Smooth muscle cell (in vitro differentiated cells): ENCODE measurements at regions not wholly inside any gene's neighbourhood (a gene's known extent, or its start where the extent isn't known, plus 50 kb on each side); places are given as distances from the start of the nearest gene placed in this dataset.

Source experiments
- DNase-seq: peaks from one replicate; lab custom pipeline; 2025; ENCODE audit not compliant: unreplicated experiment; lab: John Stamatoyannopoulos, UW
- H2AFZ ChIP-seq: fragments of 200-600 bp; sonication (generic); 2 replicates; pipeline ENCODE4 v1.6.0; 2016; ENCODE audit warnings: antibody characterized with exemption, low read depth, mild to moderate bottlenecking
- H3F3A ChIP-seq: fragments of 200-600 bp; sonication (generic); 2 replicates; pipeline ENCODE4 v1.6.0; 2017; ENCODE audit warnings: antibody characterized with exemption, low read depth
- H3K27ac ChIP-seq: fragments of 200-600 bp; sonication (generic); 2 replicates; pipeline ENCODE4 v1.5.1; 2016; ENCODE audit warnings: low read depth, mild to moderate bottlenecking
- H3K27me3 ChIP-seq: fragments of 200-600 bp; sonication (generic); 2 replicates; pipeline ENCODE4 v1.6.1; 2016; ENCODE audit warnings: low read depth, mild to moderate bottlenecking
- H3K36me3 ChIP-seq: fragments of 200-600 bp; sonication (generic); 2 replicates; pipeline ENCODE4 v1.5.1; 2016; ENCODE audit warnings: low read depth
- H3K4me1 ChIP-seq: fragments of 200-600 bp; sonication (generic); 2 replicates; pipeline ENCODE4 v1.5.1; 2016; ENCODE audit warnings: low read depth
- H3K4me2 ChIP-seq: fragments of 200-600 bp; sonication (generic); 2 replicates; pipeline ENCODE4 v1.6.0; 2016; ENCODE audit warnings: mild to moderate bottlenecking
- H3K4me3 ChIP-seq: fragments of 200-600 bp; sonication (generic); 2 replicates; pipeline ENCODE4 v1.5.1; 2016; ENCODE audit warnings: mild to moderate bottlenecking
- H3K79me2 ChIP-seq: fragments of 200-600 bp; sonication (generic); 2 replicates; pipeline ENCODE4 v1.6.0; 2016; ENCODE audit warnings: low read depth, mild to moderate bottlenecking
- H3K9ac ChIP-seq: fragments of 200-600 bp; sonication (generic); 2 replicates; pipeline ENCODE4 v1.6.0; 2016; ENCODE audit warnings: low read depth
- H3K9me3 ChIP-seq: fragments of 200-600 bp; sonication (generic); replicated peaks from 2 replicates; pipeline ENCODE4 v1.5.1; 2016; ENCODE audit warnings: low read depth
- H4K20me1 ChIP-seq: fragments of 200-600 bp; sonication (generic); 2 replicates; pipeline ENCODE4 v1.6.0; 2016; ENCODE audit warnings: low read depth
- WGBS: methylation state at CpG from one replicate; pipeline ENCODE4 v1.1.7; 2016; ENCODE audit warnings: low lambda C conversion rate; 5-methylcytosine and 5-hydroxymethylcytosine counted together
- TF ChIP-seq, protein P1 (sequence below): fragments of 200-600 bp; sonication (generic); IDR thresholded peaks from 2 replicates; pipeline ENCODE4 v1.5.1; 2017; ENCODE audit warnings: borderline replicate concordance, mild to moderate bottlenecking, antibody characterized with exemption; ENCODE audit not compliant: insufficient read depth, poor library complexity, severe bottlenecking

DNA sequence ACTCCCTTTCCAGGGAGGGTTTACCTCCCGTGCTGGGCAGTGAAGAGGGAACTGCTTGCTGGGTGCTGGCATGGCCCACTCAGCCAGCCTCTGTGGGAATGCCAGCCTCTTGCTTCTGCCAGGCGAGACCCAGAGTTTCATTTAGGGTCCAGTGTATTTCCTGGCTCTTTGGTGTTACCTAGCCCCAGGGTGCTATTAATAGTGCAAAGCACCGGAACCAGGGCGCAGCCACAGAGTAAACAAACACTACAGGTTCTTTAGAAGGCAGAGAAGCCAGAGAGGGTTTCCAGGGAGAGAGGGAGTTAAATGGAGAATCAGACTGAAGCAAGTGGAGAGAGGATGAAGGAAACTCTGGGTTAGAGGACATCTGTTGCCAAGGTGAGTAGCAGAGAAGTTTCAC lies 74.9 kb upstream of the SPATA13 start:
- TF ChIP-seq, protein P1, sequence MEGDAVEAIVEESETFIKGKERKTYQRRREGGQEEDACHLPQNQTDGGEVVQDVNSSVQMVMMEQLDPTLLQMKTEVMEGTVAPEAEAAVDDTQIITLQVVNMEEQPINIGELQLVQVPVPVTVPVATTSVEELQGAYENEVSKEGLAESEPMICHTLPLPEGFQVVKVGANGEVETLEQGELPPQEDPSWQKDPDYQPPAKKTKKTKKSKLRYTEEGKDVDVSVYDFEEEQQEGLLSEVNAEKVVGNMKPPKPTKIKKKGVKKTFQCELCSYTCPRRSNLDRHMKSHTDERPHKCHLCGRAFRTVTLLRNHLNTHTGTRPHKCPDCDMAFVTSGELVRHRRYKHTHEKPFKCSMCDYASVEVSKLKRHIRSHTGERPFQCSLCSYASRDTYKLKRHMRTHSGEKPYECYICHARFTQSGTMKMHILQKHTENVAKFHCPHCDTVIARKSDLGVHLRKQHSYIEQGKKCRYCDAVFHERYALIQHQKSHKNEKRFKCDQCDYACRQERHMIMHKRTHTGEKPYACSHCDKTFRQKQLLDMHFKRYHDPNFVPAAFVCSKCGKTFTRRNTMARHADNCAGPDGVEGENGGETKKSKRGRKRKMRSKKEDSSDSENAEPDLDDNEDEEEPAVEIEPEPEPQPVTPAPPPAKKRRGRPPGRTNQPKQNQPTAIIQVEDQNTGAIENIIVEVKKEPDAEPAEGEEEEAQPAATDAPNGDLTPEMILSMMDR: no peak
- H3K79me2 ChIP-seq: no peaks in the 10 kb centered on the region
- no peak for DNase-seq

DNA sequence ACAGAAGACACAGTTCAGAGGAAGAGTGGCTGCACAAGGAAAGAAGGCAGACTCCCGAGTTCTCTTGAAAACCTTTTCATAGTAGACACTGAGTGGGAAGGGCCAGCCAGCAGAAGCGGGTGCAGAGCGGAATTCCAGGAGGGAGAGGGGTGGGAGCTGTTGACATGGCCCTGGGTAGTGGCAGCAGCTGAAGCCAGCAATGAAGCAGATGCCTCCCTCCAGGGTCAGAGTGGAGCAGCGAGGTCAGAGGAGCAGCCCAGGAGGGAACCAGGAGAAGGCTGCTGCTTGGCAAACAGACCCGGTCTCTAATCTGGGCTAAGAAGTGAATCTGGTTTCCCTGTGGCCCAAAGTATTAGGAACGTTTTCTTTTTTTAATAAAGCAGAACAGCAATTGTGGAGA lies 73.9 kb upstream of the SPATA13 start:
- WGBS: 84% methylated on average over 6 of the region's 6 CpGs
- Histone ChIP-seq H2AFZ (no peak overlapping the region), H3K79me2 (no peaks in the 10 kb centered on the region), H3K9ac (no peak overlapping the region), H3K27ac (no peak overlapping the region), H4K20me1 (no peaks in the 10 kb centered on the region), H3K36me3 (no peaks in the 10 kb centered on the region), H3K4me1 (peaks cover 30% of the 10 kb centered on the region), H3F3A (no peaks in the 10 kb centered on the region), H3K27me3 (no peaks in the 10 kb centered on the region), H3K4me3 (no peak overlapping the region), H3K4me2 (no peak overlapping the region), H3K9me3 (no peaks in the 10 kb centered on the region)
- TF ChIP-seq, protein P1: no peak
- DNase-seq: no peak

More for the DNA sequence above, 74.9 kb upstream of the SPATA13 start:
- Histone ChIP-seq H3K36me3 (no peaks in the 10 kb centered on the region), H3K27ac (no peak overlapping the region), H4K20me1 (no peaks in the 10 kb centered on the region), H3K27me3 (no peaks in the 10 kb centered on the region), H3F3A (no peaks in the 10 kb centered on the region), H3K4me1 (peaks cover 30% of the 10 kb centered on the region), H3K4me3 (no peak overlapping the region), H3K9ac (no peak overlapping the region), H2AFZ (no peak overlapping the region), H3K4me2 (no peak overlapping the region), H3K9me3 (no peaks in the 10 kb centered on the region)
- 89% methylated on average over 4 of the region's 4 CpGs for WGBS

DNA sequence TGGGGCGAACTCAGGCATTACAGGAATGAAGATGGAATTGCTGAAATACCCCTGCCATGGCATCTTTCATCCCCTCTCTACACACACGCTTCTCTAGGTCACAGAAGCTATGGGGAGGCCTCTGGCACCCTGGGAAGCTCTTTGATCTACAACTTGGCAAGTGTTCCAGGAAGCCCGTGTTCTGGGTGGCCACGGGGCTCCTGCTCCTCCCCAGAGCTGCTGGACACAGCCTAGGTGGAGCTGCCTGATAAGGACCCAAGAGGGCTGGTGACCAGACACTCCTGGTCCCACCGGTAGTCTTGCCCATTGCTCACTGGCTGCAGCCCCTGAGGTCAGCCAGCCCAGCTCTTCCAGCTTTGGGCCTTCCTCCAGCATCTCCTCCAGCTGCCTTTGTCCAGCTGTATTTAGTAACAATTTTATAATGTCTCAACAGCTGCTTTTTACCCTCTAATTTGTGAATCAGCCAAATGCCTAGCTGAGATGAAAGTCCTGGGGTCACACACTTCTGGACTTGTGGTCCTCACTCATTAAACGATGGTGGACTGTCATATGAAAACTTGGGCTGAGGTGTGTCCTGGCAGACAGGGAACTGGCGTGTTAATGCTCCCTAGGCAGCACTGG lies 72.8 kb upstream of the SPATA13 start:
- H3K4me1 ChIP-seq: peaks cover 35% of the 10 kb centered on the region
- H3K27ac ChIP-seq: no peak overlapping the region
- no peaks in the 10 kb centered on the region for H3K27me3 ChIP-seq
- H3K9me3 ChIP-seq: no peaks in the 10 kb centered on the region
- no peak for DNase-seq
- 88% methylated on average over 7 of the region's 7 CpGs for WGBS
- no peak overlapping the region for H2AFZ ChIP-seq
- H3K9ac ChIP-seq: no peak overlapping the region
- no peaks in the 10 kb centered on the region for H3K36me3 ChIP-seq
- TF ChIP-seq, protein P1: no peak
- no peaks in the 10 kb centered on the region for H3F3A ChIP-seq
- H3K79me2 ChIP-seq: no peaks in the 10 kb centered on the region
- no peak overlapping the region for H3K4me2 ChIP-seq
- no peaks in the 10 kb centered on the region for H4K20me1 ChIP-seq
- H3K4me3 ChIP-seq: no peak overlapping the region

DNA sequence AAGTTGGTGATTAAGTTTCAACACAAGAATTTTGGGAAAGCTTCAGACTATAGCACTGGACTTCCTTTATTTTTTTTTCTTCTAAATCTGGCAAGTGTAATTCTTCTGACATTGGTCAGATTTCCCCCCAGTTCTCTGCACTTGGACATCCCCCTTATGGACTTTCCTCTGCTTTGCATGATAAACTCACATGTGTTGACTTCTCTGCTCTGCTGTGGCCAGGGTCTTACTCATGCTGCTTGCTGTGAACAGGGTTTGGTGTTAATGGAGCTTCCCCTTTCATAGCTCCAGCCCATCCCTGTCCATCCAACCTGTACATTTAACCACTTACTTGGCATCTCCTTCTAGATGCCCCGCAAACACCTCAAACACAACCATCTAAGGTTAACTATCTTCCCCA lies 70.5 kb upstream of the SPATA13 start:
- H3K4me3 ChIP-seq: no peak overlapping the region
- H2AFZ ChIP-seq: no peak overlapping the region
- H3K27ac ChIP-seq: no peak overlapping the region
- no peaks in the 10 kb centered on the region for H3K36me3 ChIP-seq
- H3K27me3 ChIP-seq: no peaks in the 10 kb centered on the region
- WGBS: 100% methylated on average over 1 of the region's 1 CpG
- DNase-seq: no peak
- H3K9ac ChIP-seq: no peak overlapping the region
- no peaks in the 10 kb centered on the region for H3F3A ChIP-seq
- no peaks in the 10 kb centered on the region for H3K9me3 ChIP-seq
- no peaks in the 10 kb centered on the region for H3K79me2 ChIP-seq
- no peaks in the 10 kb centered on the region for H4K20me1 ChIP-seq
- peaks cover 30% of the 10 kb centered on the region for H3K4me1 ChIP-seq
- no peak overlapping the region for H3K4me2 ChIP-seq
- TF ChIP-seq, protein P1: no peak
